ENCODE measurements at regions not wholly inside any gene's neighbourhood (a gene's known extent, or its start where the extent isn't known, plus 50 kb on each side); places are given as distances from the start of the nearest gene placed in this dataset.

GRCh38 chr19:31831421-31832175 is 482.4 kb upstream of the TSHZ3 start:
- no peak for DNase-seq (ENCODE audit: low read depth)
- TF ChIP-seq CTCF (IDR thresholded peaks at IDR 0.05; ENCODE audit: insufficient read depth, low read length): no peak
- H3K4me3 ChIP-seq (ENCODE audit: low read depth, low read length): no peak overlapping the region

DNA sequence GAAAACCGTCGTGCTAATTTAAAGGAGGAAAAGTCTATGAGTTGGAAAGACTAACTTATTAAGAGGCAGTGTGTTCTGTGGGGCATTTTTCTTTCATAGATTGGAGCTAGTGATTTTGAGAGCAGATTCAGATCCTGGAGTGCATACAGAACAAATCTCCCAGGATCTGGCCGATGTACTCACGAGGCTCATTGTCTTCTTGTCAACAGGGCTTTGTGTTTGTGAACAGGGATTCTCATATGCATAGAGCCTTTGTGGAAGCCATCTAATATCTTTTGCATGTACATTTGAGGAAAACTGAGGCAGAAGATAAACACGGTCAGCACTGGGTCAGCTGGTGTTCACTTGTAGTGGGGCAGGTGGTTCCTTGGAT is 482.9 kb upstream of the TSHZ3 start:
- DNase-seq (ENCODE audit: low read depth): no peak
- H3K4me3 ChIP-seq (ENCODE audit: low read depth, low read length): no peak overlapping the region
- no peak for TF ChIP-seq CTCF (IDR thresholded peaks at IDR 0.05; ENCODE audit: insufficient read depth, low read length)

- no peak for DNase-seq (ENCODE audit: low read depth)
- no peak for TF ChIP-seq CTCF (IDR thresholded peaks at IDR 0.05; ENCODE audit: insufficient read depth, low read length)
- no peak overlapping the region for H3K4me3 ChIP-seq (ENCODE audit: low read depth, low read length)
Measured at GRCh38 chr19:31834070-31834469, 484.8 kb upstream of the TSHZ3 start.

GRCh38 chr19:31838163-31838815 is 489.1 kb upstream of the TSHZ3 start:
- no peak for DNase-seq (ENCODE audit: low read depth)
- TF ChIP-seq CTCF (IDR thresholded peaks at IDR 0.05; ENCODE audit: insufficient read depth, low read length): no peak
- H3K4me3 ChIP-seq (ENCODE audit: low read depth, low read length): no peak overlapping the region

DNA sequence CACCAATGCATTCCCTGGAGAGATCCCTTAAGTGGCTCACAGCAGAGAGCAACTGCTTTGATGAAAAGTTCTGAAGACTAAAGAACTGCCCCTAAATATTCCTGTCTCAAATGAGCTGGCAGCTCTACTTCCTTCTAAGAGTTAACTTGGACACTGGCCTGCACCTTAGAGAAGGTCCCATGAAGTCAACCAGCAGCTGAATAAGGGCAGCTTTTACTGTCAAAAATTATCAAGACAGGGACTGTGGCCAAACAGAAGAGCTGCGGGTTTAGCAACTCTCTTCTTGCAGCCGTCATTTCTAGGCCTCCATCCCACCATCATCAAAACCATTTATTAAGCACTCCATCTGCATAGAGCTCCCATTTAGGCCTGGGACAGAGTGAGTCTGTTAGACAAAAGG is 491.1 kb upstream of the TSHZ3 start:
- DNase-seq (ENCODE audit: low read depth): no peak
- no peak overlapping the region for H3K4me3 ChIP-seq (ENCODE audit: low read depth, low read length)
- TF ChIP-seq CTCF (IDR thresholded peaks at IDR 0.05; ENCODE audit: insufficient read depth, low read length): no peak

DNA sequence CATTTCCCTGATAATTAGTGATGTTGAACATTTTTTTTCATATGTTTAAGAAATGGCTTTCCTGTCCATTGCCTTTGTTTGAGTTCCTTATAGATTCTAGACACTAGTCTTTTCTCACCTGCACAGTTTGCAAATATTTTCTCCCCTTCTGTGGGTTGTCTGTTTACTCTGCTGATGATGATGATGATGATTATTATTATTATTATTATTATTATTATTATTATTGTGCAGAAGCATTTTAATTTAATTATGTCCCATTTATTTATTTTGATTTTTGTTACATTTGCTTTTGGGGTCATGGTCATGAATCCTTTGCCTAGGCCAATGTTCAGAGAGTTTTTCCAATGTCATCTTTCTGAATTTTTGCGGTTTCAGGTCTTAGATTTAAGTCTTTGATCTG is 492.5 kb upstream of the TSHZ3 start:
- no peak for DNase-seq (ENCODE audit: low read depth)
- no peak for TF ChIP-seq CTCF (IDR thresholded peaks at IDR 0.05; ENCODE audit: insufficient read depth, low read length)
- no peak overlapping the region for H3K4me3 ChIP-seq (ENCODE audit: low read depth, low read length)
